ENCODE measurements at regions not wholly inside any gene's neighbourhood (a gene's known extent, or its start where the extent isn't known, plus 50 kb on each side); places are given as distances from the start of the nearest gene placed in this dataset.

- Histone ChIP-seq H3K79me2 (ENCODE audit: insufficient read depth) (no peaks in the 10 kb centered on the region), H3K27ac (ENCODE audit: low read depth in 2 of 2, low read length in 1 of 2) (no peak overlapping the region), H3K9me2 (no peaks in the 10 kb centered on the region), H3K4me3 (ENCODE audit: low read depth in 2 of 2, low read length in 1 of 2) (no peak overlapping the region), H3K9ac (no peak overlapping the region), H3K9me3 (no peaks in the 10 kb centered on the region), H4K20me1 (ENCODE audit: insufficient read depth) (no peaks in the 10 kb centered on the region), H2AFZ (ENCODE audit: low read depth) (no peak overlapping the region), H3K4me1 (ENCODE audit: control insufficient read depth in 1 of 2, insufficient read depth in 2 of 2, low read depth in 1 of 2, low read length in 1 of 2) (no peaks in the 10 kb centered on the region), H3K36me3 (replicated peaks in 1 of 2; ENCODE audit: control insufficient read depth in 1 of 2, insufficient read depth in 2 of 2, low read length in 1 of 2) (no peaks in the 10 kb centered on the region), H3K27me3 (ENCODE audit: insufficient read depth) (no peaks in the 10 kb centered on the region), H3K4me2 (no peak overlapping the region), H3F3A (replicated peaks; ENCODE audit: insufficient read depth) (no peaks in the 10 kb centered on the region)
- CTCF ChIA-PET: no interaction called here
- no peak for DNase-seq
- 8% methylated on average over 1 of the region's 1 CpG for WGBS (ENCODE audit: low lambda C conversion rate)
- no peak for TF ChIP-seq EZH2phosphoT487 (IDR thresholded peaks at IDR 0.05; ENCODE audit: borderline replicate concordance, low read depth)
- POLR2A ChIA-PET: no interaction called here
Observed at GRCh38 chr14:98114946-98115345, 1157.1 kb downstream of the BCL11B start.

- no peaks in the 10 kb centered on the region for H3K79me2 ChIP-seq (ENCODE audit: insufficient read depth)
- no peaks in the 10 kb centered on the region for H3K27me3 ChIP-seq (ENCODE audit: insufficient read depth)
- H3K9me3 ChIP-seq: no peaks in the 10 kb centered on the region
- H3K36me3 ChIP-seq (replicated peaks in 1 of 2; ENCODE audit: control insufficient read depth in 1 of 2, insufficient read depth in 2 of 2, low read length in 1 of 2): no peaks in the 10 kb centered on the region
- ChIA-PET CTCF (no interaction called here), POLR2A (no interaction called here)
- no peak for DNase-seq
- no peak overlapping the region for H3K27ac ChIP-seq (ENCODE audit: low read depth in 2 of 2, low read length in 1 of 2)
- H3K9me2 ChIP-seq: no peaks in the 10 kb centered on the region
- no peaks in the 10 kb centered on the region for H3F3A ChIP-seq (replicated peaks; ENCODE audit: insufficient read depth)
- no peak overlapping the region for H3K4me2 ChIP-seq
- H3K4me3 ChIP-seq (ENCODE audit: low read depth in 2 of 2, low read length in 1 of 2): no peak overlapping the region
- H4K20me1 ChIP-seq (ENCODE audit: insufficient read depth): no peaks in the 10 kb centered on the region
- no peak overlapping the region for H3K9ac ChIP-seq
- no peaks in the 10 kb centered on the region for H3K4me1 ChIP-seq (ENCODE audit: control insufficient read depth in 1 of 2, insufficient read depth in 2 of 2, low read depth in 1 of 2, low read length in 1 of 2)
- H2AFZ ChIP-seq (ENCODE audit: low read depth): no peak overlapping the region
- TF ChIP-seq MXI1 (IDR thresholded peaks at IDR 0.05; ENCODE audit: low read depth, low read length): no peak
- TF ChIP-seq JUND (IDR thresholded peaks at IDR 0.05): no peak
- TF ChIP-seq POLR2AphosphoS5 (IDR thresholded peaks at IDR 0.05; ENCODE audit: low read depth, low read length): no peak
- no peak for TF ChIP-seq CHD2 (IDR thresholded peaks at IDR 0.05; ENCODE audit: low read length, partially characterized antibody)
- no peak for TF ChIP-seq GATA2 (CRISPR knock-in tag; IDR thresholded peaks at IDR 0.05)
- TF ChIP-seq TEAD4 (IDR thresholded peaks at IDR 0.05; ENCODE audit: borderline replicate concordance, insufficient read depth): no peak
- TF ChIP-seq YY1 (IDR thresholded peaks at IDR 0.05; ENCODE audit: low read depth): no peak
- TF ChIP-seq REST (IDR thresholded peaks at IDR 0.05; ENCODE audit: low read depth, low read length): no peak
Observed at GRCh38 chr14:98118749-98119148, 1153.2 kb downstream of the BCL11B start.

GRCh38 chr14:98119739-98120138 lies 1152.3 kb downstream of the BCL11B start:
- WGBS (ENCODE audit: low lambda C conversion rate): 1% methylated on average over 4 of the region's 4 CpGs
- no peaks in the 10 kb centered on the region for H3F3A ChIP-seq (replicated peaks; ENCODE audit: insufficient read depth)
- no peak overlapping the region for H2AFZ ChIP-seq (ENCODE audit: low read depth)
- H3K27ac ChIP-seq (ENCODE audit: low read depth in 2 of 2, low read length in 1 of 2): no peak overlapping the region
- POLR2A ChIA-PET: no interaction called here
- no peak overlapping the region for H3K4me3 ChIP-seq (ENCODE audit: low read depth in 2 of 2, low read length in 1 of 2)
- DNase-seq: no peak
- H3K4me2 ChIP-seq: no peak overlapping the region
- CTCF ChIA-PET: no interaction called here
- no peaks in the 10 kb centered on the region for H3K9me2 ChIP-seq
- no peaks in the 10 kb centered on the region for H4K20me1 ChIP-seq (ENCODE audit: insufficient read depth)
- no peaks in the 10 kb centered on the region for H3K36me3 ChIP-seq (replicated peaks in 1 of 2; ENCODE audit: control insufficient read depth in 1 of 2, insufficient read depth in 2 of 2, low read length in 1 of 2)
- no peaks in the 10 kb centered on the region for H3K4me1 ChIP-seq (ENCODE audit: control insufficient read depth in 1 of 2, insufficient read depth in 2 of 2, low read depth in 1 of 2, low read length in 1 of 2)
- H3K9ac ChIP-seq: no peak overlapping the region
- no peaks in the 10 kb centered on the region for H3K79me2 ChIP-seq (ENCODE audit: insufficient read depth)
- no peaks in the 10 kb centered on the region for H3K9me3 ChIP-seq
- no peaks in the 10 kb centered on the region for H3K27me3 ChIP-seq (ENCODE audit: insufficient read depth)
- TF ChIP-seq GABPA (IDR thresholded peaks at IDR 0.05; ENCODE audit: low read depth) (no peak), POLR2AphosphoS5 (IDR thresholded peaks at IDR 0.05; ENCODE audit: low read depth, low read length) (no peak), SMC3 (IDR thresholded peaks at IDR 0.05; ENCODE audit: low read depth, low read length) (no peak), NFIC (IDR thresholded peaks at IDR 0.05; ENCODE audit: borderline replicate concordance) (no peak), MAX (IDR thresholded peaks at IDR 0.05; ENCODE audit: low read depth) (no peak), MXI1 (IDR thresholded peaks at IDR 0.05; ENCODE audit: low read depth, low read length) (no peak), CHD2 (IDR thresholded peaks at IDR 0.05; ENCODE audit: low read length, partially characterized antibody) (no peak), FOSL2 (IDR thresholded peaks at IDR 0.05; ENCODE audit: borderline replicate concordance, low read depth) (no peak), JUND (IDR thresholded peaks at IDR 0.05) (no peak), RAD21 (IDR thresholded peaks at IDR 0.05; ENCODE audit: low read length) (no peak), PBX3 (IDR thresholded peaks at IDR 0.05) (no peak), ZBTB33 (IDR thresholded peaks at IDR 0.05; ENCODE audit: borderline replicate concordance, low read depth) (no peak), ELF1 (IDR thresholded peaks at IDR 0.05) (no peak)

Data from SK-N-SH (cell line).